GOT3 (cell line): ENCODE measurements at regions not wholly inside any gene's neighbourhood (a gene's known extent, or its start where the extent isn't known, plus 50 kb on each side); places are given as distances from the start of the nearest gene placed in this dataset.

Experiments
- DNase-seq: peaks from one replicate; lab custom pipeline; 2025; ENCODE audit warnings: mixed read lengths; lab: John Stamatoyannopoulos, UW

DNA sequence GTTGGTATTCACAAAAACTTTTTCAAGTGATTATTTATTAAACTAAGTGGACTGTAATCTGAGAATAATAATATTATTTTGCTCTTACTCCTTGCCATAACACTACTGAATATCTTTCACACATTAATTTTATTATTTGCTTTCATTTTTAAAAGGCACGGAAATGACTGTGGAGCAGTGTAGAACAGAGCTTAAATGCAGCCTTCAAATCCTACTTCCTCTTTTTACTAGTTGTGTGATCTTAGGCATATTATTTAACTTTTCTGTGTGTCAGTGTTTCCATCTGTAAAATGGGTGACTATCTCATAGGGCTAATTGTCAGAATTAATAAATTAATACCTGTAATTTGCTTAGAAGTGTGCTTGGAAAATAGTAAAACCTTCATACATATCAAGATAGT is 55.5 kb upstream of the SLC8A1 start:
- DNase-seq = no peak

DNA sequence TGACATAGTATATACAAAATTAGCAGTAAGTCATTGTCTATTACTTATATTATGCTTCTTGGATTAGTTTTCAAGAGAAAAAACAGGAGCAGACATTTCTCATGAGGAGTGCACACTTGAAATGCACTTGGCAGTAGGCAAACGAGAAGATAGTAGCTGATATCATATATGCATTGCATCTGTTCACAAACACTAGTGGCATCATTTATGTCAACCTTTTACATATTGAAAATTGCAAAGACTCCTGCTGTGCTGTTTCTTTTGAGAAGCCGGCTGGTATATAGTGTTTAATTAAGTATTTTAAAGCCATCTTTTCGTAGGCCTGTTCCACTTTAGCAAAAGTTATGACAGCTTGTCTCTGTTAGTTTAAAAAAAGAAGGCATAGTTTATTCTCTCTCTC is 58.4 kb upstream of the SLC8A1 start:
- DNase-seq = no peak

- DNase-seq = no peak
Observed at GRCh38 chr2:40511661-40512213, 59.8 kb upstream of the SLC8A1 start.

DNA sequence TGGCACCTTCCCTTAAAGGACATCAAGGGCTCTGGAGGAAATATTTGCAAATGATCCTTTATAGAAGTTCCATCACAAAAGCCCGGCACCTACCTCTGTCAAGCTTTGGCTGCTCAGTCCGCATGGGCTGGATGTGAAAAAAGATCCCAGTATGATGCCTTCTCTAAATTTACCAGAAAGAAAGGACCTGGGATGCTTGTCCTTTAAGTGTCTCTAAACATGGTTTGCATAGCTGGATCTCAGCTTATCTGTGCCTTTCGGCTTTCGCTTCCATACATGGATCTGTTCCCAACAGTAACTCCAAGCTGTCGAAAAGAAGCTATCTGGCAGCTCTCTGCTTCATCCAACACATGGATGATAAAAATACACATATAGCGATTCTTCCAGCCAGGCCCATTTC is 60.4 kb upstream of the SLC8A1 start:
- no peak for DNase-seq

GRCh38 chr2:40513201-40513600 is 61.3 kb upstream of the SLC8A1 start:
- no peak for DNase-seq

- DNase-seq = no peak
Observed at GRCh38 chr2:40516604-40517003, 64.7 kb upstream of the SLC8A1 start.

GRCh38 chr2:40528564-40528963 is 76.7 kb upstream of the SLC8A1 start:
- no peak for DNase-seq

DNA sequence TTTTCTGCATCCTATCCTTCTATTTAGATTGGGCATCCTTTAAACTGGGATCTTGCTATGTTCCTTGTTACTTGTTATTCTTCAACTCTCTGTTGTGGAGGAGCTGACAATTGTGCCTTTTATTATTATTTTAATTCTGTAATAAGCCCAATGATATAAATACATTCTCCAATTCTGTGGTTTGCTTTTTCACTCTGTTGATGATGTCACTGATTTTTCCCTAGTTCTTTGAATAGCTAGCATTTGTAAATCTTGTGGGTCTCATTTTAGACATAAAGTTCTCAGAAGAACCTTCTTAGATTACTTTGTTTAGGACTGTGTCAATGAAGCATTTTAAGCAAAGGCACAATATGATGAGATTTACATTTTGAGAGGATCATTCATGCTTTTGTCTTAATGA is 79.5 kb upstream of the SLC8A1 start:
- DNase-seq = no peak

DNA sequence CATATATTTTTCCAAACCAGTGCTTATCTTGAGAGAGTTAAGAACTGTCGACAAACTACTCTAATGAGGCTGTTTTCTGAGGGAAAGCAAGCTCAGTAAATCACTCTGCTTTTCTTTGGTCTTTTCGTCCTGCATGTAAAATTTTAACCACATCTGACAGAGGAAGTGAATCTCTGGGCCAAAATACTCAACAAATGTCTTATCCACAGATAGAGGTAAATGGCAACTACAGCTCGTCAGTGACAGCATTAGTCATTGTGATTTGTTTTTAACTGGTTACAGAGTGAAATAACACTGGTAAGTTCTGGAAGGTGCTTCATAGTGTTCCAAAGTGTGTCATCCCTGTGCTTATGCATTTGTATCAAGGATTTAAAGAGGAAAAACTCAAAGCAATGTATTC is 82.6 kb upstream of the SLC8A1 start:
- DNase-seq = no peak

DNA sequence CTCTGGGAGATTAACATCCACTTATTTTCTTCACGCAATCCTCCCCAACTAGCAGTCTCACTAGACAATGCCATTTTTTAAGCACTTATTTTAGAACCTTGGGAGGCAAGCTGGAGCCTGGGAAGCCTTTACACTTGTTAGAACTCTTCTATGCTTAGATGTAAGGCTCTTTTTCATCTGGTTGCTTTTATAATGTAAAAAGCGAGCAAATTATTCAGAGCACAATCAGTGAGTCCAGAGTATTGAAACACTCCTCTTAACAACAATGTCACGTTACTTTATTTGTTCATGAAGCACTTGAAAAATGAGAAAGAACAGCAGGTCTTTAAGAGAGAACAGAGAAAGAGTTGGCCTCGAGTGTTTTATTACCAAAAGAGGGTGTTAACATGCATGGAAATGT is 84.1 kb upstream of the SLC8A1 start:
- DNase-seq = no peak

GRCh38 chr2:40540026-40540425 is 88.1 kb upstream of the SLC8A1 start:
- no peak for DNase-seq

- no peak for DNase-seq
Observed at GRCh38 chr2:40543381-40543780, 91.5 kb upstream of the SLC8A1 start.

GRCh38 chr2:40544072-40544471 is 92.2 kb upstream of the SLC8A1 start:
- DNase-seq = no peak

- no peak for DNase-seq
Observed at GRCh38 chr2:40545645-40546044, 93.8 kb upstream of the SLC8A1 start.

DNA sequence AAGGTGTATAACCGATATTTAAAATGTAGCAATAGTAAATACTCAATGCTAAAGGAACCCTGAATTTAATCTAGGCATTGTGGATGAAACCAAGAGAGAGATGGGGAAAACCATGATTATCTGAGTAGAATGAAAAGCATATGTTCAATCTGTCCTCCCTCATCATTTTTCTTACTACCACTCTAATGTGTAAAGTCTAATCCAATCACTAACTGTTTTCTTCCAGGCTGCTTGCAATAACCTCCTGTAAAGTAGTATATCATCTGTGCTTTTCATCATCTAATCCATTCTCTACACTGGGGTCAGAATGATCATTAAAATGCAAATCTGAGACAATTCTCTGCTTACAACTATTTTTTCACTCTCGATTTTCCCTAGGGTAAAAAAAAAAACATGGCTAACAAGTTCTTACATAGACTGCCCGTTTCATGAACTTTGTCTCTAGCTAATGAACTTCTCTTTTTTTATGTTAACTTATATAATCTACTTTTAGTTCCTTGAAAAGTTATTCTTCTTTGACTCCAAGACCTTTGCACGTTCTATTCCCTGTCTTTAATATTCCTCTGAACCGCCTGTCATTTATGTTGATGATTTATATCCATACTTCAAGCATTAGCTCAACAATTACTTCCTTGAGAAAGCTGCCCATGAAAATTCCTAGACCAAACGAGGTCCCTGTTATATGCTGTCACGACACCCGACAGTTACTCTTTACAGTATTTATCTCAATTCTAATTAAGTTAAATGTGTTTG is 94.7 kb upstream of the SLC8A1 start:
- no peak for DNase-seq

DNA sequence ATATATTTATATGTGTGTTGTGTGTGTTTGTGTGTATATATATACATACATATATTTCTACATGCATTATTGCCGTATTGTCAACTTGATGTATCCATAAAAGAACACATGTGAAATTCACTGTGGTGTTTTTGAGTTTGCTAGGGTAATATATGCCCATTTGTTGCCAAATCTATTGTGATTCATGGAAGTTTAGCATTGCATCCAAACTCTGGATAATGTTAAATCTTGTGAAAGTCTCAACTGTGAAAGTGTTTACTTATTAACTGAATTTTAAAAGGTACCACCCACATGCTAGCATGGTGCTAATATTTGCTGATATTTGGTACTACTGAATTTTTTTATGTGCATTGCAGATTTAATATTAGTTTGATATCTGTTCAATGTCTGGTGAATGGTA is 96.6 kb upstream of the SLC8A1 start:
- no peak for DNase-seq

DNA sequence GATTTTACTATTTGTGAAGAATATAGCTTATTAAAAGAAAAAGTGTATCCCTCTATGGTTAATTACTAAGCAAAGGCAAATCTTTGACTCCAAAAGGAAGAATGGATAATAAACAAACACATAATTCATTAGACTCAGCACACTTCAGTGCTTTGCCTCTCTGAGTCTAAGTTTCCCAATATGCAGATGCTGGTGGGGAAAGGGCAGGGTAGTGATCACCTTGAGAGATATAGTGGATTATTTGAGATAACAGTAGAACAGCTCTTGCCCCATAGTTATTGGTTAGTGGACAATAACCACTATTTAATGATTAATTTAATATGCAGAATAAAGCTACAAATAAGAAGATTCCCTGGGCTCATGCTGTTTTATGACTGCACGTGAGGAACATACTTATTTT is 98.2 kb upstream of the SLC8A1 start:
- DNase-seq = no peak

DNA sequence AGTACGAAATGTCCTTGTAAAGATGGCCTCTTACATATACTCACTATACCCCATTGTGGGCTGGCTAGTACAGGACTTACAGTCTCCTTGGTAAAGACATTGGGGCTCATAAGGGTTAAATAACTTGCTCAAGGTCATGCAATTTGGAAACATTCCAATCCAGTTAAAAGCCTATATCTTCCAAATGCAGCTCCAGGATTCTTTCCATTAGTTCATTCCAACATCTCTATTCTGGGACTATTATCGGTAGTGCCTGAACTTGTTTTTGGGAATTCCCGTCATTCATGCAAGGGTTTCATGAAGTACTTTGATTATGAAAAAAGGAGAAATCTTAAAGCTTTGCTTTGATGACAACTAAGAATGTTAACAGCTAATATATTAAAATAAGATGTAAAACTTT is 99.2 kb upstream of the SLC8A1 start:
- no peak for DNase-seq

DNA sequence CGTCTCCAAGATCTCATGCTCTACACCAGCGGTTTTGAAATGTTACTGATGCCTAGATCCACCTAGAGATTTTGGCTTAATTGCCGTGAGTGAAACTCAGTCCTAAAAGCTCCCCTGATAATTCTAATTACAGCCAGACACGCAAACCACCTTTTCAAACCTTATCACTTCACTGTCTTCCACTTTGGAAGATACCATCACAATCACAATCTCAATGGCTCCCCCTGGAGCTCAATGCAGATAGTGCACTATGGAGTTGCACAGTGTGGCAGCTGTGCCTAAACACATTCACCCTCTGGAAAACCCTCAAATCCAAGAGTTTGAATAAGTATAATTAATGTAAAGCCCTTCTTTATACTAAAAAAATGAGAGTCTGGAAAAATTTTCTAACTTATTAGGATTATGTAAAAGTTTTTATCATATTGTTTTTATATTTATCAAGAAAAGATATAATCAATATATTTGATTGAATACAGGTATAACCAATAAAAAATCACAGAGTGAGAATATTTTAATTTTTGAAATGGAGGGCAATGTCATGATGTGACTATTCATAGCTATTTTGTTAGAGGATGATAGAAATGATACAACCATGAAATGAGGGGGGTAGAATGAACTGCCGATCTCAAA is 102.9 kb upstream of the SLC8A1 start:
- DNase-seq = no peak

GRCh38 chr2:40556293-40556692 is 104.4 kb upstream of the SLC8A1 start:
- DNase-seq = no peak

GRCh38 chr2:40556739-40557138 is 104.8 kb upstream of the SLC8A1 start:
- no peak for DNase-seq

DNA sequence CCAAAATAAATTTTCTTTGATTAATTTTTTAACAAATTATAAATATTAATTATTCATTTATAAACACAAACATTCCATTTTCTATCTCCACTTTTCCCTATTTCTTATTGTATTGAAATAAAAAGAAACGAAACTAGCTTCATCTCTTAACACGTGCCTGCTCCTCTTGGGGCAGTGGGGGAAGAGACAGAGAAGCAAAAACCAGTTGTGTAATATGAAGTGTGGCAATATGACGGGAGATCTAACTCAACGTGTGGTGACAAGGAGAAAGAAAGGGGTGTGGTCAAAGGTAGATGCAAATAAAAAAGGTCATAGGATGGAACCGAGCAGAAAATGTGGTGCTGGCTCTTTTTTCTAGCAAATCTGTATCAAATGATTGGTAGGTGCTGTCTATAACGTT is 106.9 kb upstream of the SLC8A1 start:
- no peak for DNase-seq

- DNase-seq = no peak
Observed at GRCh38 chr2:40559175-40559574, 107.3 kb upstream of the SLC8A1 start.

DNA sequence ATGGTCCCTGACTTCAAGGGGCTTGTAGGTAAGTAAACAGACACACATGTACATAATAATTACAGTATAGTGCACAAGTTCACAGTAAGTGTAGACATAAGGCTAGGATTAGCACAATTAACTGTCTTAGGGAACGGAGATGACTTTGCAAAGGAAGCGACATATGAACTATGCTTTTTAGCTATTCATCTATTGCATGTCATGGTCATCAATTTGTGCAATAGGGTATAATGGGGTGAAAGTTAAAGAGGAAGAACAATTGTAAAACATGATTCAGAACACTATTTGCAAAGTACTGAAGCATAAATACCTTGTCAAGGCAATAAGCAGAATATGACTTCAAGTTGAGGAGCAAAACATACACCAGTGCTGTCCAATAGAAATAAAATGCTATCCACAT is 112.3 kb upstream of the SLC8A1 start:
- DNase-seq = no peak
